Tibial nerve (tissue), 3 donors: ENCODE measurements at regions not wholly inside any gene's neighbourhood (a gene's known extent, or its start where the extent isn't known, plus 50 kb on each side); places are given as distances from the start of the nearest gene placed in this dataset.

Source experiments
- CTCF ChIP-seq, 5 experiments: fragments of 200-600 bp in 3 of 5; fragments of 450-650 bp in 2 of 5; sonication (generic) in 3 of 5; IDR thresholded peaks; one replicate each; pipeline ENCODE4 v1.5.1; 2016 to 2019; ENCODE audit warnings: antibody characterized with exemption in 5 of 5, mild to moderate bottlenecking in 3 of 5, moderate library complexity in 2 of 5
- POLR2A ChIP-seq, 2 donors: fragments of 450-650 bp; IDR thresholded peaks; one replicate each; pipeline ENCODE4 v1.6.1; 2017; ENCODE audit warnings: antibody characterized with exemption in 2 of 2, mild to moderate bottlenecking in 2 of 2, moderate library complexity in 2 of 2

GRCh38 chr18:2114765-2115164, 456.5 kb downstream of the METTL4 start:
- no peak for TF ChIP-seq POLR2A (IDR thresholded peaks at IDR 0.05)
- TF ChIP-seq CTCF (IDR thresholded peaks at IDR 0.05), result no peak
